SK-N-SH (cell line): ENCODE measurements at regions not wholly inside any gene's neighbourhood (a gene's known extent, or its start where the extent isn't known, plus 50 kb on each side); places are given as distances from the start of the nearest gene placed in this dataset.
"Not testable (repeated sequence)": the region's sequence is repeated elsewhere in the genome, so short reads cannot be mapped to it uniquely, and the experiment has no call there.

Experiments
- CTCF ChIA-PET: fragments of 300-600, 350-600 bp; formaldehyde crosslinking; extraction: SDS; loops from one replicate; lab custom pipeline; 2021; lab: Yijun Ruan, JAX
- POLR2A ChIA-PET: fragments of 350-600 bp; sonication (Branson Sonifier 250); formaldehyde crosslinking; extraction: SDS; loops from one replicate; lab custom pipeline; 2020; ENCODE audit warnings: antibody characterized with exemption, inconsistent platforms; lab: Yijun Ruan, JAX
- DNase-seq: peaks from one replicate; pipeline ENCODE4 v3.0.0; 2012
- H2AFZ ChIP-seq: fragments of 200-600 bp; sonication (generic); 2 replicates; pipeline ENCODE4 v1.8.1; 2016; ENCODE audit warnings: antibody characterized with exemption, mild to moderate bottlenecking, low read depth
- H3F3A ChIP-seq: fragments of 200-600 bp; sonication (generic); replicated peaks from 2 replicates; pipeline ENCODE3; 2016; ENCODE audit warnings: antibody characterized with exemption, mild to moderate bottlenecking; ENCODE audit not compliant: insufficient read depth
- H3K27ac ChIP-seq, 2 experiments: fragments of 200-500 bp in 1 of 2; fragments of 200-600 bp in 1 of 2; sonication (Bioruptor generic) in 1 of 2; sonication (generic), shearing (Covaris generic) in 1 of 2; 2 replicates each; pipeline versions ENCODE4 v1.5.1 to v1.6.1; 2014 to 2016; ENCODE audit warnings: low read depth in 2 of 2, inconsistent platforms in 1 of 2, low read length in 1 of 2, mild to moderate bottlenecking in 1 of 2, mixed read lengths in 1 of 2
- H3K27me3 ChIP-seq: fragments of 200-600 bp; sonication (generic), shearing (Covaris generic); 2 replicates; pipeline ENCODE4 v1.6.1; 2016; ENCODE audit warnings: mixed run types; ENCODE audit not compliant: insufficient read depth
- H3K36me3 ChIP-seq, 2 experiments: fragments of 200-500 bp in 1 of 2; fragments of 200-600 bp in 1 of 2; sonication (Bioruptor generic) in 1 of 2; sonication (generic) in 1 of 2; replicated peaks in 1 of 2; 2 replicates each; pipeline versions ENCODE3 to v1.5.1; 2014 to 2016; ENCODE audit warnings: low read length in 1 of 2, mild to moderate bottlenecking in 1 of 2; ENCODE audit not compliant: insufficient read depth in 2 of 2, control insufficient read depth in 1 of 2
- H3K4me1 ChIP-seq, 2 experiments: fragments of 200-500 bp in 1 of 2; fragments of 200-600 bp in 1 of 2; sonication (Bioruptor generic) in 1 of 2; sonication (generic), shearing (Covaris generic) in 1 of 2; 2 replicates each; pipeline versions ENCODE4 v1.5.1 to v1.6.1; 2014 to 2016; ENCODE audit warnings: low read depth in 1 of 2, low read length in 1 of 2, mixed run types in 1 of 2; ENCODE audit not compliant: insufficient read depth in 2 of 2, control insufficient read depth in 1 of 2
- H3K4me2 ChIP-seq: fragments of 200-600 bp; sonication (generic), shearing (Covaris generic); 2 replicates; pipeline ENCODE4 v1.6.1; 2017; ENCODE audit warnings: mixed run types
- H3K4me3 ChIP-seq, 2 experiments: fragments of 200-500 bp in 1 of 2; fragments of 200-600 bp in 1 of 2; sonication (Bioruptor generic) in 1 of 2; sonication (generic), shearing (Covaris generic) in 1 of 2; 2 replicates each; pipeline versions ENCODE4 v1.5.1 to v1.8.1; 2014 to 2016; ENCODE audit warnings: low read depth in 2 of 2, inconsistent platforms in 1 of 2, low read length in 1 of 2, mild to moderate bottlenecking in 1 of 2, mixed read lengths in 1 of 2, moderate library complexity in 1 of 2
- H3K79me2 ChIP-seq: fragments of 200-600 bp; sonication (generic); 2 replicates; pipeline ENCODE4 v1.8.1; 2017; ENCODE audit warnings: mild to moderate bottlenecking; ENCODE audit not compliant: insufficient read depth
- H3K9ac ChIP-seq: fragments of 200-600 bp; sonication (generic); 2 replicates; pipeline ENCODE4 v1.6.1; 2017; ENCODE audit warnings: mixed run types
- H3K9me2 ChIP-seq: fragments of 200-600 bp; sonication (generic); 2 replicates; pipeline ENCODE4 v1.6.1; 2017; ENCODE audit warnings: mixed run types
- H3K9me3 ChIP-seq: fragments of 200-600 bp; sonication (generic); 2 replicates; pipeline ENCODE4 v1.6.1; 2017; ENCODE audit warnings: mixed run types, mild to moderate bottlenecking, moderate library complexity
- H4K20me1 ChIP-seq: fragments of 200-600 bp; sonication (generic); 2 replicates; pipeline ENCODE4 v1.6.1; 2017; ENCODE audit warnings: mild to moderate bottlenecking, mixed run types; ENCODE audit not compliant: insufficient read depth
- ELF1 ChIP-seq: IDR thresholded peaks from 2 replicates; pipeline ENCODE4 v1.4.0; 2012
- MEF2A ChIP-seq: IDR thresholded peaks from 2 replicates; pipeline ENCODE4 v1.4.0; 2012; ENCODE audit warnings: low read depth, borderline replicate concordance
- MXI1 ChIP-seq: IDR thresholded peaks from 2 replicates; pipeline ENCODE4 v1.6.1; 2012; ENCODE audit warnings: mild to moderate bottlenecking, low read depth, low read length, improper control_type of control experiment
- NFIC ChIP-seq: IDR thresholded peaks from 2 replicates; pipeline ENCODE4 v1.4.0; 2012; ENCODE audit warnings: borderline replicate concordance
- RAD21 ChIP-seq: IDR thresholded peaks from 2 replicates; pipeline ENCODE4 v1.6.1; 2012; ENCODE audit warnings: mild to moderate bottlenecking, low read length
- RCOR1 ChIP-seq: fragments of 150-350 bp; IDR thresholded peaks from 2 replicates; pipeline ENCODE4 v1.6.1; 2017; ENCODE audit warnings: antibody characterized with exemption, low read length
- RFX5 ChIP-seq: IDR thresholded peaks from 2 replicates; pipeline ENCODE4 v1.6.1; 2012; ENCODE audit warnings: mild to moderate bottlenecking, improper control_type of control experiment, low read length
- WGBS: methylation state at CpG from one replicate; pipeline ENCODE4 v1.1.6; 2017; ENCODE audit warnings: low lambda C conversion rate; 5-methylcytosine and 5-hydroxymethylcytosine counted together
- TF ChIP-seq, protein P1 (sequence below): IDR thresholded peaks from 2 replicates; pipeline ENCODE4 v1.6.1; 2012; ENCODE audit warnings: mild to moderate bottlenecking, low read depth, low read length, moderate library complexity

GRCh38 chr2:21837168-21837960, 713.6 kb downstream of the TDRD15 start (continued):
- TF ChIP-seq MEF2A, result no peak
- TF ChIP-seq, all 33 proteins: peak for 0

GRCh38 chr2:21841341-21841740, 717.6 kb downstream of the TDRD15 start:
- POLR2A ChIA-PET, result no interaction called here
- H2AFZ ChIP-seq, result no peak overlapping the region
- 11% methylated on average over 3 of the region's 3 CpGs for WGBS

GRCh38 chr2:21850367-21850766, 726.6 kb downstream of the TDRD15 start:
- H3K9me3 ChIP-seq, H3K27ac ChIP-seq, CTCF ChIA-PET, H3K36me3 ChIP-seq, DNase-seq, H2AFZ ChIP-seq, H3K4me1 ChIP-seq, H3F3A ChIP-seq, H3K4me2 ChIP-seq, H4K20me1 ChIP-seq, POLR2A ChIA-PET, H3K27me3 ChIP-seq, H3K4me3 ChIP-seq, H3K79me2 ChIP-seq, H3K9ac ChIP-seq, H3K9me2 ChIP-seq: not testable (repeated sequence)
- WGBS, result 29% methylated on average over 7 of the region's 7 CpGs

More at GRCh38 chr2:21841341-21841740, 717.6 kb downstream of the TDRD15 start:
- no peak for DNase-seq
- Histone ChIP-seq H3K79me2 (no peaks in the 10 kb centered on the region), H3K4me2 (no peak overlapping the region), H3K27ac (no peak overlapping the region), H3K9me2 (no peaks in the 10 kb centered on the region), H3K4me1 (no peaks in the 10 kb centered on the region), H3K4me3 (no peak overlapping the region), H3K36me3 (no peaks in the 10 kb centered on the region), H3K27me3 (no peaks in the 10 kb centered on the region), H3F3A (no peaks in the 10 kb centered on the region), H3K9me3 (no peaks in the 10 kb centered on the region), H3K9ac (no peak overlapping the region), H4K20me1 (no peaks in the 10 kb centered on the region)
- TF ChIP-seq, protein P1, sequence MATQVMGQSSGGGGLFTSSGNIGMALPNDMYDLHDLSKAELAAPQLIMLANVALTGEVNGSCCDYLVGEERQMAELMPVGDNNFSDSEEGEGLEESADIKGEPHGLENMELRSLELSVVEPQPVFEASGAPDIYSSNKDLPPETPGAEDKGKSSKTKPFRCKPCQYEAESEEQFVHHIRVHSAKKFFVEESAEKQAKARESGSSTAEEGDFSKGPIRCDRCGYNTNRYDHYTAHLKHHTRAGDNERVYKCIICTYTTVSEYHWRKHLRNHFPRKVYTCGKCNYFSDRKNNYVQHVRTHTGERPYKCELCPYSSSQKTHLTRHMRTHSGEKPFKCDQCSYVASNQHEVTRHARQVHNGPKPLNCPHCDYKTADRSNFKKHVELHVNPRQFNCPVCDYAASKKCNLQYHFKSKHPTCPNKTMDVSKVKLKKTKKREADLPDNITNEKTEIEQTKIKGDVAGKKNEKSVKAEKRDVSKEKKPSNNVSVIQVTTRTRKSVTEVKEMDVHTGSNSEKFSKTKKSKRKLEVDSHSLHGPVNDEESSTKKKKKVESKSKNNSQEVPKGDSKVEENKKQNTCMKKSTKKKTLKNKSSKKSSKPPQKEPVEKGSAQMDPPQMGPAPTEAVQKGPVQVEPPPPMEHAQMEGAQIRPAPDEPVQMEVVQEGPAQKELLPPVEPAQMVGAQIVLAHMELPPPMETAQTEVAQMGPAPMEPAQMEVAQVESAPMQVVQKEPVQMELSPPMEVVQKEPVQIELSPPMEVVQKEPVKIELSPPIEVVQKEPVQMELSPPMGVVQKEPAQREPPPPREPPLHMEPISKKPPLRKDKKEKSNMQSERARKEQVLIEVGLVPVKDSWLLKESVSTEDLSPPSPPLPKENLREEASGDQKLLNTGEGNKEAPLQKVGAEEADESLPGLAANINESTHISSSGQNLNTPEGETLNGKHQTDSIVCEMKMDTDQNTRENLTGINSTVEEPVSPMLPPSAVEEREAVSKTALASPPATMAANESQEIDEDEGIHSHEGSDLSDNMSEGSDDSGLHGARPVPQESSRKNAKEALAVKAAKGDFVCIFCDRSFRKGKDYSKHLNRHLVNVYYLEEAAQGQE, result no peak
- TF ChIP-seq ELF1, result no peak
- TF ChIP-seq RAD21, result no peak
- TF ChIP-seq RFX5, result no peak
- TF ChIP-seq NFIC, result no peak
- no peak for TF ChIP-seq RCOR1
- no peak for TF ChIP-seq MXI1
- CTCF ChIA-PET, result interaction anchor here (1.2 kb wide), 1 partner anchor 8 kb away, joined by 5 read pairs; no protein-coding TSS in a partner anchor
